Fibroblast of pulmonary artery (primary cell): ENCODE measurements at regions not wholly inside any gene's neighbourhood (a gene's known extent, or its start where the extent isn't known, plus 50 kb on each side); places are given as distances from the start of the nearest gene placed in this dataset.

Experiments
- DNase-seq: peaks from one replicate; pipeline ENCODE4 v3.0.0-alpha.2; 2010; ENCODE audit warnings: low read depth
- H3K4me3 ChIP-seq: replicated peaks from 2 replicates; pipeline ENCODE4 v1.5.1; 2011; ENCODE audit warnings: low read depth, mild to moderate bottlenecking, control low read depth, low read length, moderate library complexity
- CTCF ChIP-seq: IDR thresholded peaks from 2 replicates; pipeline ENCODE4 v1.5.1; 2011; ENCODE audit warnings: mild to moderate bottlenecking, control low read depth, low read length, inconsistent platforms; ENCODE audit errors: missing control alignments

- no peak overlapping the region for H3K4me3 ChIP-seq
- no peak for DNase-seq
- no peak for TF ChIP-seq CTCF
These were observed 114.6 kb downstream of the TUSC7 start for GRCh38 chr3:116824208-116824607.

GRCh38 chr3:116833202-116833601 lies 123.6 kb downstream of the TUSC7 start:
- no peak for DNase-seq
- no peak overlapping the region for H3K4me3 ChIP-seq
- no peak for TF ChIP-seq CTCF

GRCh38 chr3:116834816-116835215 lies 125.2 kb downstream of the TUSC7 start:
- no peak for TF ChIP-seq CTCF
- no peak overlapping the region for H3K4me3 ChIP-seq
- DNase-seq, result no peak

GRCh38 chr3:116835658-116836057 lies 126.1 kb downstream of the TUSC7 start:
- H3K4me3 ChIP-seq, result no peak overlapping the region
- no peak for TF ChIP-seq CTCF
- no peak for DNase-seq

- no peak for DNase-seq
- no peak overlapping the region for H3K4me3 ChIP-seq
- TF ChIP-seq CTCF, result no peak
These were observed 126.7 kb downstream of the TUSC7 start for GRCh38 chr3:116836286-116836685.

GRCh38 chr3:116837483-116837882 lies 127.9 kb downstream of the TUSC7 start:
- no peak overlapping the region for H3K4me3 ChIP-seq
- TF ChIP-seq CTCF, result no peak
- no peak for DNase-seq

GRCh38 chr3:116841003-116841735 lies 131.6 kb downstream of the TUSC7 start:
- no peak for TF ChIP-seq CTCF
- no peak overlapping the region for H3K4me3 ChIP-seq
- no peak for DNase-seq
